Left lung (tissue), 4 donors: ENCODE measurements at regions not wholly inside any gene's neighbourhood (a gene's known extent, or its start where the extent isn't known, plus 50 kb on each side); places are given as distances from the start of the nearest gene placed in this dataset.

Source experiments
- ATAC-seq: fragments of 200-7000 bp; cut with Tn5 transposase; one replicate; pipeline ENCODE4 v1.9.1; 2020; ENCODE audit warnings: moderate library complexity
- DNase-seq, 4 donors: peaks; one replicate each; pipeline ENCODE4 v3.0.0-alpha.2; 2013 to 2020
- H3K27ac ChIP-seq, 2 donors: fragments of 200-600 bp; sonication (generic) in 1 of 2; one replicate each; pipeline versions ENCODE4 v1.5.0 to v1.8.0; 2020 to 2021
- H3K27me3 ChIP-seq, 2 donors: fragments of 200-600 bp; sonication (generic) in 1 of 2; one replicate each; pipeline versions ENCODE4 v1.5.0 to v1.8.0; 2020 to 2021
- H3K36me3 ChIP-seq, 2 donors: fragments of 200-600 bp; sonication (generic) in 1 of 2; one replicate each; pipeline versions ENCODE4 v1.5.0 to v1.8.0; 2020 to 2021
- H3K4me1 ChIP-seq, 2 donors: fragments of 200-600 bp; one replicate each; pipeline ENCODE4 v1.8.0; 2021
- H3K4me3 ChIP-seq, 2 donors: fragments of 200-600 bp; sonication (generic) in 1 of 2; one replicate each; pipeline versions ENCODE4 v1.5.0 to v1.8.0; 2020 to 2021; ENCODE audit warnings: mild to moderate bottlenecking in 1 of 2
- H3K9me3 ChIP-seq, 2 donors: fragments of 200-600 bp; sonication (generic) in 1 of 2; one replicate each; pipeline versions ENCODE4 v1.5.0 to v1.8.0; 2020 to 2021
- intact Hi-C, 2 donors: fragments of 100-400 bp; cut with DNase I; formaldehyde crosslinking; loops; one replicate each; pipeline versions ENCODE4 v1.11.2 to v1.14.2; 2022
- TF ChIP-seq, protein P1 (sequence below), 2 donors: fragments of 200-600 bp; sonication (generic) in 1 of 2; IDR thresholded peaks; one replicate each; pipeline versions ENCODE4 v1.5.0 to v1.8.0; 2021; ENCODE audit warnings: antibody characterized with exemption in 2 of 2
- donor health status: DM: no; HTN: yes; CAD: no.
- donor health status: DM: no; HTN: no; CAD: no.

DNA sequence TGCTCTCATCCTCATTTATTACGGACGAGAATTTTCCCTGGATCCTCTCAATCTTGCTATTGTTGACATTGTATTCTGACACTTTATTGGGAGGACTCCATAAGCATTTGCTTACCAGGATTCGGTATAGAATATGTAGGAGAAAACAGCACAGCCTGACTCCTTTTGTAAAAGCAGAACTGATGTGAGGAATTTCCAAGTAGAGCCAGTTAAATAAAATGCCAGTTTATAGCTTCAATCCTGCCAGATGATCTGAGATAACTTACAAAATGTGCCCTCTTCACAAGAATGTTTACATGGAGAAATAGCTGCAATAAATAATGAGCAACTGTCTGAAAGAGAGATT, 332.9 kb upstream of the PRICKLE1 start:
- no peak for ATAC-seq
- TF ChIP-seq, protein P1, sequence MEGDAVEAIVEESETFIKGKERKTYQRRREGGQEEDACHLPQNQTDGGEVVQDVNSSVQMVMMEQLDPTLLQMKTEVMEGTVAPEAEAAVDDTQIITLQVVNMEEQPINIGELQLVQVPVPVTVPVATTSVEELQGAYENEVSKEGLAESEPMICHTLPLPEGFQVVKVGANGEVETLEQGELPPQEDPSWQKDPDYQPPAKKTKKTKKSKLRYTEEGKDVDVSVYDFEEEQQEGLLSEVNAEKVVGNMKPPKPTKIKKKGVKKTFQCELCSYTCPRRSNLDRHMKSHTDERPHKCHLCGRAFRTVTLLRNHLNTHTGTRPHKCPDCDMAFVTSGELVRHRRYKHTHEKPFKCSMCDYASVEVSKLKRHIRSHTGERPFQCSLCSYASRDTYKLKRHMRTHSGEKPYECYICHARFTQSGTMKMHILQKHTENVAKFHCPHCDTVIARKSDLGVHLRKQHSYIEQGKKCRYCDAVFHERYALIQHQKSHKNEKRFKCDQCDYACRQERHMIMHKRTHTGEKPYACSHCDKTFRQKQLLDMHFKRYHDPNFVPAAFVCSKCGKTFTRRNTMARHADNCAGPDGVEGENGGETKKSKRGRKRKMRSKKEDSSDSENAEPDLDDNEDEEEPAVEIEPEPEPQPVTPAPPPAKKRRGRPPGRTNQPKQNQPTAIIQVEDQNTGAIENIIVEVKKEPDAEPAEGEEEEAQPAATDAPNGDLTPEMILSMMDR (IDR thresholded peaks at IDR 0.05) = no peak
- Histone ChIP-seq H3K4me1 (peaks cover 0 to 10% of the 10 kb centered on the region in 2 donors), H3K4me3 (no peak overlapping the region), H3K27ac (no peak overlapping the region), H3K27me3 (no peaks in the 10 kb centered on the region), H3K36me3 (no peaks in the 10 kb centered on the region), H3K9me3 (no peaks in the 10 kb centered on the region)
- intact Hi-C loops = no loop called here
- DNase-seq = no peak

DNA sequence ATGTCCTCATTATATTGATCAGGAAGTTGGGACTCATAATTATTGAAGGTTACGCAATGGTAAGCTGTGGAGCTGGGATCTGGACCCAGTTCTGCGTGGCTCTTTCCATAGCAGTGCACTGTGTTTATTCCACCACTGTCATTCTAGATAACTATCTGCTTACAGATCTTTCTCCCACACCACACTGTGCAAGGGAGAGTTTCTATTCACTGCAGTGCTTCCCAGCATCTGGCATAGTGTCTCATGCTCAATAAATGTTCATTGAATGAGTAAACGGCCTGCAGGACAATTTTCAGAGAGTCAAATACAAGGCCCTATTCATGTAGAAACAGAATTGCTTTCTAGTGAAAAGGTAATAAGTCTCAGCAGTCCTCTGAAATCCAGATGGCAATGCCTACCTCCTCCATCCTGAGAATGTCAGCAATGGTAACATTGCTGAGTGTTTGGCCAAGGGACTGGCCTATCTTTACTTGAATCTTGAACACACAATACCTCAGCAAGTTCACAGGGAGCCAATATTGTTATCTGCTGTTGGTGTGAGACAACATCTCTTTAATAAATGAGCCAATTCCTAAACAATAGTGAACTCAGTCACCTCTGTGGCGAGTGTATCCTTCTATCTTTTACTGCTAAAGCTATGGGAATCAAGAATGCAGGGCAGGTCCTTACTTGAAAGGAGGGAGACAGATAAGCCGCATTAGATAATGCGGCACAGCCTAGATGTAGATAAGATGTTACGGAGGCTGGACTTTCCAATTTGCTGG, 332.4 kb upstream of the PRICKLE1 start:
- ATAC-seq = no peak
- Histone ChIP-seq H3K9me3 (no peaks in the 10 kb centered on the region), H3K27me3 (no peaks in the 10 kb centered on the region), H3K27ac (no peak overlapping the region), H3K4me1 (peaks cover 0 to 10% of the 10 kb centered on the region in 2 donors), H3K36me3 (no peaks in the 10 kb centered on the region), H3K4me3 (no peak overlapping the region)
- intact Hi-C loops = no loop called here
- no peak for DNase-seq
- TF ChIP-seq, protein P1 (IDR thresholded peaks at IDR 0.05) = no peak

GRCh38 chr12:42919691-42920090, 330.1 kb upstream of the PRICKLE1 start:
- Histone ChIP-seq H3K4me1 (peaks cover 0 to 10% of the 10 kb centered on the region in 2 donors), H3K36me3 (no peaks in the 10 kb centered on the region), H3K9me3 (no peaks in the 10 kb centered on the region), H3K27ac (no peak overlapping the region), H3K27me3 (no peaks in the 10 kb centered on the region), H3K4me3 (no peak overlapping the region)
- DNase-seq (no peak), ATAC-seq (no peak)
- intact Hi-C loops = no loop called here
- TF ChIP-seq, protein P1 (IDR thresholded peaks at IDR 0.05) = no peak

GRCh38 chr12:42918443-42918842, 328.9 kb upstream of the PRICKLE1 start:
- no peak for ATAC-seq

GRCh38 chr12:42916143-42916542, 326.6 kb upstream of the PRICKLE1 start:
- Histone ChIP-seq H3K9me3 (peaks cover 0 to 6% of the 10 kb centered on the region in 2 donors), H3K27me3 (no peaks in the 10 kb centered on the region), H3K27ac (no peak overlapping the region), H3K36me3 (no peaks in the 10 kb centered on the region), H3K4me3 (no peak overlapping the region), H3K4me1 (no peaks in the 10 kb centered on the region)
- DNase-seq (no peak), ATAC-seq (peak; percentile 63)
- TF ChIP-seq, protein P1 (IDR thresholded peaks at IDR 0.05) = no peak
- intact Hi-C loops = no loop called here

More at GRCh38 chr12:42918443-42918842, 328.9 kb upstream of the PRICKLE1 start:
- Histone ChIP-seq H3K4me1 (peaks cover 0 to 10% of the 10 kb centered on the region in 2 donors), H3K36me3 (no peaks in the 10 kb centered on the region), H3K27ac (no peak overlapping the region), H3K27me3 (no peaks in the 10 kb centered on the region), H3K9me3 (peaks cover 0 to under 1% of the 10 kb centered on the region in 2 donors), H3K4me3 (no peak overlapping the region)
- intact Hi-C loops = no loop called here
- DNase-seq = no peak
- TF ChIP-seq, protein P1 (IDR thresholded peaks at IDR 0.05) = no peak
